ENCODE measurements at regions not wholly inside any gene's neighbourhood (a gene's known extent, or its start where the extent isn't known, plus 50 kb on each side); places are given as distances from the start of the nearest gene placed in this dataset.

GRCh38 chr9:16333691-16334090 lies 536.8 kb downstream of the BNC2 start:
- Histone ChIP-seq H3K36me3 (ENCODE audit: insufficient read depth, low read length) (no peaks in the 10 kb centered on the region), H3K27ac (ENCODE audit: low read depth, low read length) (no peak overlapping the region), H3K4me2 (ENCODE audit: insufficient read depth, low read length) (no peak overlapping the region), H3K4me3 (ENCODE audit: insufficient read depth, low read length) (no peak overlapping the region), H3K79me2 (ENCODE audit: insufficient read depth, low read length) (no peaks in the 10 kb centered on the region), H3K9me3 (ENCODE audit: low read depth, low read length) (no peaks in the 10 kb centered on the region), H3K27me3 (ENCODE audit: insufficient read depth, low read length) (no peaks in the 10 kb centered on the region), H4K20me1 (ENCODE audit: insufficient read depth, low read length) (no peaks in the 10 kb centered on the region), H2AFZ (ENCODE audit: low read length) (no peak overlapping the region), H3K4me1 (ENCODE audit: insufficient read depth, low read length) (peaks cover 42% of the 10 kb centered on the region)
- no peak for DNase-seq (ENCODE audit: insufficient read length, low spot score, missing footprints)
- TF ChIP-seq CTCF (IDR thresholded peaks at IDR 0.05; ENCODE audit: extremely low read depth, low read depth, low read length), result no peak

- Histone ChIP-seq H3K4me1 (ENCODE audit: insufficient read depth, low read length) (peaks cover 28% of the 10 kb centered on the region), H3K4me2 (ENCODE audit: insufficient read depth, low read length) (peak overlapping the region; percentile 45), H3K36me3 (ENCODE audit: insufficient read depth, low read length) (no peaks in the 10 kb centered on the region), H3K4me3 (ENCODE audit: insufficient read depth, low read length) (no peak overlapping the region), H3K79me2 (ENCODE audit: insufficient read depth, low read length) (no peaks in the 10 kb centered on the region), H2AFZ (ENCODE audit: low read length) (peak overlapping the region; percentile 24), H4K20me1 (ENCODE audit: insufficient read depth, low read length) (no peaks in the 10 kb centered on the region), H3K9me3 (ENCODE audit: low read depth, low read length) (no peaks in the 10 kb centered on the region), H3K27ac (ENCODE audit: low read depth, low read length) (peak overlapping the region; percentile 87), H3K27me3 (ENCODE audit: insufficient read depth, low read length) (no peaks in the 10 kb centered on the region)
- no peak for TF ChIP-seq CTCF (IDR thresholded peaks at IDR 0.05; ENCODE audit: extremely low read depth, low read depth, low read length)
- peak; percentile 96 for DNase-seq (ENCODE audit: insufficient read length, low spot score, missing footprints)
Observed at GRCh38 chr9:16335788-16336580, 534.5 kb downstream of the BNC2 start.

GRCh38 chr9:16336833-16337232 lies 533.6 kb downstream of the BNC2 start:
- Histone ChIP-seq H3K4me2 (ENCODE audit: insufficient read depth, low read length) (peak overlapping the region; percentile 24), H3K4me1 (ENCODE audit: insufficient read depth, low read length) (peaks cover 34% of the 10 kb centered on the region), H4K20me1 (ENCODE audit: insufficient read depth, low read length) (no peaks in the 10 kb centered on the region), H3K36me3 (ENCODE audit: insufficient read depth, low read length) (no peaks in the 10 kb centered on the region), H2AFZ (ENCODE audit: low read length) (no peak overlapping the region), H3K27me3 (ENCODE audit: insufficient read depth, low read length) (no peaks in the 10 kb centered on the region), H3K79me2 (ENCODE audit: insufficient read depth, low read length) (no peaks in the 10 kb centered on the region), H3K27ac (ENCODE audit: low read depth, low read length) (peak overlapping the region; percentile 87), H3K4me3 (ENCODE audit: insufficient read depth, low read length) (no peak overlapping the region), H3K9me3 (ENCODE audit: low read depth, low read length) (no peaks in the 10 kb centered on the region)
- no peak for TF ChIP-seq CTCF (IDR thresholded peaks at IDR 0.05; ENCODE audit: extremely low read depth, low read depth, low read length)
- no peak for DNase-seq (ENCODE audit: insufficient read length, low spot score, missing footprints)

GRCh38 chr9:16337322-16338029 lies 533.0 kb downstream of the BNC2 start:
- Histone ChIP-seq H2AFZ (ENCODE audit: low read length) (no peak overlapping the region), H3K4me1 (ENCODE audit: insufficient read depth, low read length) (peaks cover 34% of the 10 kb centered on the region), H3K4me3 (ENCODE audit: insufficient read depth, low read length) (no peak overlapping the region), H3K27ac (ENCODE audit: low read depth, low read length) (peak overlapping the region; percentile 87), H3K27me3 (ENCODE audit: insufficient read depth, low read length) (no peaks in the 10 kb centered on the region), H4K20me1 (ENCODE audit: insufficient read depth, low read length) (no peaks in the 10 kb centered on the region), H3K4me2 (ENCODE audit: insufficient read depth, low read length) (peak overlapping the region; percentile 24), H3K36me3 (ENCODE audit: insufficient read depth, low read length) (no peaks in the 10 kb centered on the region), H3K79me2 (ENCODE audit: insufficient read depth, low read length) (no peaks in the 10 kb centered on the region), H3K9me3 (ENCODE audit: low read depth, low read length) (no peaks in the 10 kb centered on the region)
- peak; percentile 88 for DNase-seq (ENCODE audit: insufficient read length, low spot score, missing footprints)
- TF ChIP-seq CTCF (IDR thresholded peaks at IDR 0.05; ENCODE audit: extremely low read depth, low read depth, low read length), result no peak

Measured in osteoblast (primary cell).